Heart right ventricle (tissue), 16 donors: ENCODE measurements at regions not wholly inside any gene's neighbourhood (a gene's known extent, or its start where the extent isn't known, plus 50 kb on each side); places are given as distances from the start of the nearest gene placed in this dataset.
"Not testable (repeated sequence)": the region's sequence is repeated elsewhere in the genome, so short reads cannot be mapped to it uniquely, and the experiment has no call there.

Experiments
- ATAC-seq, 8 donors: fragments of 200-7000 bp; cut with Tn5 transposase; one replicate each; pipeline ENCODE4 v1.9.1; 2020; ENCODE audit warnings: mild to moderate bottlenecking in 8 of 8, moderate library complexity in 8 of 8, moderate number of reproducible peaks in 1 of 8
- DNase-seq, 2 donors: peaks; one replicate each; pipeline ENCODE4 v3.0.0-alpha.2; 2020
- H3K27ac ChIP-seq, 10 donors: fragments of 200-600 bp; sonication (generic) in 2 of 10; one replicate each; pipeline versions ENCODE4 v1.5.0 to v1.8.0; 2020 to 2022; ENCODE audit warnings: mild to moderate bottlenecking in 3 of 10
- H3K27me3 ChIP-seq, 7 donors: fragments of 200-600 bp; one replicate each; pipeline ENCODE4 v1.8.0; 2021 to 2022; ENCODE audit warnings: mild to moderate bottlenecking in 2 of 7
- H3K36me3 ChIP-seq, 9 donors: fragments of 200-600 bp; sonication (generic) in 1 of 9; one replicate each; pipeline versions ENCODE4 v1.5.0 to v1.8.0; 2020 to 2022; ENCODE audit warnings: mild to moderate bottlenecking in 2 of 9
- H3K4me1 ChIP-seq, 9 donors: fragments of 200-600 bp; sonication (generic) in 1 of 9; one replicate each; pipeline versions ENCODE4 v1.5.0 to v1.8.0; 2020 to 2022; ENCODE audit warnings: mild to moderate bottlenecking in 4 of 9
- H3K4me3 ChIP-seq, 10 donors: fragments of 200-600 bp; sonication (generic) in 2 of 10; one replicate each; pipeline versions ENCODE4 v1.5.0 to v1.8.0; 2020 to 2022; ENCODE audit warnings: mild to moderate bottlenecking in 7 of 10, moderate library complexity in 2 of 10
- H3K9me3 ChIP-seq, 11 donors: fragments of 200-600 bp in 10 of 11; sonication (generic) in 2 of 11; one replicate each; pipeline versions ENCODE4 v1.5.0 to v1.8.0; 2013 to 2022; ENCODE audit warnings: mild to moderate bottlenecking in 2 of 11, control low read depth in 1 of 11, moderate library complexity in 1 of 11
- CTCF ChIP-seq, 9 donors: fragments of 200-600 bp; sonication (generic) in 2 of 9; IDR thresholded peaks; one replicate each; pipeline versions ENCODE4 v1.5.0 to v1.8.0; 2021 to 2022; ENCODE audit warnings: antibody characterized with exemption in 9 of 9, mild to moderate bottlenecking in 5 of 9, moderate library complexity in 1 of 9
- WGBS, 2 donors: extraction: QIAGEN DNeasy Blood & Tissue Kit; methylation state at CpG; one replicate each; pipeline ENCODE4 v1.1.7; 2013; ENCODE audit warnings: inconsistent platforms in 1 of 2; 5-methylcytosine and 5-hydroxymethylcytosine counted together
- intact Hi-C, 10 donors: fragments of 100-400 bp; cut with DNase I; formaldehyde crosslinking; loops; one replicate each; pipeline versions ENCODE4 v1.11.1 to v1.14.2; 2022
- donor health status: Arrhythmogenic right ventricular cardiomyopathy.
- donor health status: ischemic (EF 13 %, LVEDD 7.1; RV severe dilation, severe dysfunction).
- donor health status: healthy with polysubstance abuse.
- donor health status: DM: no; HTN: yes; CAD: no.
- donor health status: DM: no; HTN: no; CAD: no.
- donor health status: ischemic (EF 25% LVEDD 6.9; RV normal size, moderate dysfunction).
- donor health status: ischemic (EF 25% LVEDD 5.7; RV mildly dilated, moderate dysfunction).
- donor health status: healthy.
- donor health status: DM: yes; HTN: yes; CAD: no.
- donor health status: Ischemic cardiomyopathy.
- donor health status: ischemic (EF 35%, LVEDD 5.7; RV mildly dilated, moderate dysfunction).
- donor health status: nonischemic (EF 11% LVEDD 7.7; RV severe dilation, severe dysfunction).
- donor health status: DM: yes; HTN: yes; CAD: no.
- donor health status: PGD.
- donor health status: ischemic (EF 29% LVEDD 5.4; RV normal size, mild dysfunction).
- donor health status: nonischemic (EF 23%, LVEDD 6.1; RV moderate dilation, normal function).

- H3K36me3 ChIP-seq = no peaks in the 10 kb centered on the region
- H3K4me3 ChIP-seq = no peak overlapping the region
- peaks cover 0 to 13% (median 0%) of the 10 kb centered on the region in 11 donors for H3K9me3 ChIP-seq
- intact Hi-C loops = no loop called here
- DNase-seq (no peak), ATAC-seq (no peak)
- 92% methylated on average over 19 of the region's 19 CpGs for WGBS, 2 donors
- no peak for TF ChIP-seq CTCF (IDR thresholded peaks at IDR 0.05)
- no peak overlapping the region for H3K27ac ChIP-seq
- H3K4me1 ChIP-seq = no peaks in the 10 kb centered on the region
- peaks cover 0 to 21% (median 8%) of the 10 kb centered on the region in 7 donors for H3K27me3 ChIP-seq
Measured at GRCh38 chr16:87152221-87152755, 164.9 kb downstream of the C16orf95 start.

DNA sequence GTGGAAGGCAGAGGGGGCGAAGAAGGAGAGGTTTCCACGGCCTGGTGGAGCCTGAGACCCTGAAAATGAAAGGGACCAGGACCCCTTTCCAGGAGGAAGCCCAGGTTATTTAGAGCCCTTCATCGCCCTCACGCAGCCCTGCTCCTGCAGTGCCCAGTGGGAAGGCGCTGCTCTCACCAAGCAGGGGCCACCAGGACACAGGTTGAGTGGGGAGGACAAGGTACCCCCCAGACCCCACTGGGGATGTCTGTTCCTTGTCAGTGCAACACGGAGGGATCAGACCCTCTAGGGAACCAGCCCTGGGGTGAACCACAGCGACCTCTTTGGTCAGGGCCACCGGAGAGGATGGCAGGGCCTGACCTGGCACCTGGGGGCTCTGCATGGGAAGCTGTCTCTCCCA lies 163.9 kb downstream of the C16orf95 start:
- WGBS, 2 donors = 86 to 88% methylated on average over 8 of the region's 8 CpGs
- no peak overlapping the region for H3K4me3 ChIP-seq
- no peak overlapping the region for H3K27ac ChIP-seq
- DNase-seq (no peak), ATAC-seq (no peak)
- intact Hi-C loops = no loop called here
- peaks cover 0 to 13% (median 0%) of the 10 kb centered on the region in 11 donors for H3K9me3 ChIP-seq
- no peaks in the 10 kb centered on the region for H3K4me1 ChIP-seq
- H3K27me3 ChIP-seq = peaks cover 0 to 22% (median 12%) of the 10 kb centered on the region in 7 donors
- no peak for TF ChIP-seq CTCF (IDR thresholded peaks at IDR 0.05)
- H3K36me3 ChIP-seq = no peaks in the 10 kb centered on the region

DNA sequence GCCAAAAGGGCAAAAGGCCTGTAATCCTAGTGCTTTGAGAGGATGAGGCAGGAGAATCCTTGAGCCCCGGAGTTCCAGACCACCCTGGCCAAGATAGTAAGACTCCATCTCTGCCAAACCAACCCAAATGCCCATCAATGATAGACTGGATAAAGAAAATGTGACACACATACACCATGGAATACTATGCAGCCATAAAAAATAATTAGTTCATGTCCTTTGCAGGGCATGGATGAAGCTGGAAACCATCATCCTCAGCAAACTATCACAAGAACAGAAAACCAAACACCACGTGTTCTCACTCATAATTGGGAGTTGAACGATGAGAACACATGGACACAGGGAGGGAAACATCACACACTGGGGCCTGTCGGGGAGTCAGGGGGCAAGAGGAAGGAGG lies 161.9 kb downstream of the C16orf95 start:
- H3K27ac ChIP-seq, H3K36me3 ChIP-seq, ATAC-seq, H3K4me3 ChIP-seq, DNase-seq, H3K9me3 ChIP-seq, intact Hi-C loops, H3K4me1 ChIP-seq: not testable (repeated sequence)
- peaks cover 0 to 30% (median 14%) of the 10 kb centered on the region in 7 donors for H3K27me3 ChIP-seq
- WGBS, 2 donors = 88 to 95% methylated on average over 4 of the region's 4 CpGs

DNA sequence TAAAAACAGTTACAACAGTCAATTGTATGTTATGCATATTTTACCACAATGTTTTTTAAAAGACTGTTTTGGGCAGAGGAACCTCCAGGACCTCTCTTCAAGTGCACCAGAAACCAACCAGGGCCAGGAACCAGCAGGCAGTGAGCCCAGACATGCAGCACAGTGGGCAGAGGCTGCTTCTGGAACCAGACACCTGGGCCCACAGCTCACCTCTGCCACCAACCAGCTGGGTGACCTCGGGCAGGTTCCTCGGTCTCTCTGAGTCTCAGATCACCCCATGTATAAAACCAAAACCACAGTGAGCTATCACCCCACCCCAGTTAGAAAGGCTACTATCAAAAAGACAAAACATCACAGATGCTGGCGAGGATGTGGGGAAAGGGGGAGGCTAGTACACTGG lies 161.0 kb downstream of the C16orf95 start:
- Histone ChIP-seq H3K9me3 (no peaks in the 10 kb centered on the region), H3K36me3 (no peaks in the 10 kb centered on the region), H3K27ac (no peak overlapping the region), H3K27me3 (peaks cover 0 to 38% (median 19%) of the 10 kb centered on the region in 7 donors), H3K4me1 (no peaks in the 10 kb centered on the region), H3K4me3 (no peak overlapping the region)
- intact Hi-C loops = no loop called here
- TF ChIP-seq CTCF (IDR thresholded peaks at IDR 0.05) = no peak
- no peak for DNase-seq
- ATAC-seq = no peak
- WGBS, 2 donors = 86 to 94% methylated on average over 3 of the region's 3 CpGs

GRCh38 chr16:87160234-87160636 lies 157.0 kb downstream of the C16orf95 start:
- intact Hi-C loops = no loop called here
- DNase-seq = no peak
- no peak for ATAC-seq
- WGBS, 2 donors = 37 to 44% methylated on average over 15 of the region's 15 CpGs
- Histone ChIP-seq H3K27me3 (peaks cover 0 to 36% (median 18%) of the 10 kb centered on the region in 7 donors), H3K36me3 (no peaks in the 10 kb centered on the region), H3K4me1 (no peaks in the 10 kb centered on the region), H3K27ac (no peak overlapping the region), H3K9me3 (no peaks in the 10 kb centered on the region), H3K4me3 (no peak overlapping the region)
- no peak for TF ChIP-seq CTCF (IDR thresholded peaks at IDR 0.05)
